ENCODE measurements at regions not wholly inside any gene's neighbourhood (a gene's known extent, or its start where the extent isn't known, plus 50 kb on each side); places are given as distances from the start of the nearest gene placed in this dataset.
"Not testable (repeated sequence)": the region's sequence is repeated elsewhere in the genome, so short reads cannot be mapped to it uniquely, and the experiment has no call there.

- no peak overlapping the region for H3K4me3 ChIP-seq
- H3K27me3 ChIP-seq, result no peaks in the 10 kb centered on the region
- no peaks in the 10 kb centered on the region for H3K9me3 ChIP-seq
- no peaks in the 10 kb centered on the region for H3K36me3 ChIP-seq
- no peak for DNase-seq
These were observed 77.0 kb upstream of the ESRRB start for GRCh38 chr14:76298896-76299295.

DNA sequence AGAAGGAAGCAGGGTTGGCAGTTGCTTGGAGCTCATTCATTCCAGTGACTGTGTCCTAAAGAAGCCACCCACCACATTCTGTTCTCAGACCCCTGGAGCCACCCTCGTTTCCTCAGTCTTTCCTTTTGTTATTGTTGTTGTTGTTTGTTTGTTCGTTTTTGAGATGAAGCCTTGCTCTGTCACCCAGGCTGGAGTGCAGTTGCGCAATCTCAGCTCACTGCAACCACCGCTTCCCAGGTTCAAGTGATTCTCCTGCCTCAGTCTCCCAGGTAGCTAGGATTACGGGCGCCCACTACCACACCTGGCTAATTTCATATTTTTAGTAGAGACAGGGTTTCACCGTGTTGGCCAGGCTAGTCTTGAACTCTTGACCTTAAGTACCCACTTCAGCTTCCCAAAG lies 72.7 kb upstream of the ESRRB start:
- H3K27me3 ChIP-seq, H3K4me3 ChIP-seq, DNase-seq, H3K36me3 ChIP-seq, H3K9me3 ChIP-seq: not testable (repeated sequence)

DNA sequence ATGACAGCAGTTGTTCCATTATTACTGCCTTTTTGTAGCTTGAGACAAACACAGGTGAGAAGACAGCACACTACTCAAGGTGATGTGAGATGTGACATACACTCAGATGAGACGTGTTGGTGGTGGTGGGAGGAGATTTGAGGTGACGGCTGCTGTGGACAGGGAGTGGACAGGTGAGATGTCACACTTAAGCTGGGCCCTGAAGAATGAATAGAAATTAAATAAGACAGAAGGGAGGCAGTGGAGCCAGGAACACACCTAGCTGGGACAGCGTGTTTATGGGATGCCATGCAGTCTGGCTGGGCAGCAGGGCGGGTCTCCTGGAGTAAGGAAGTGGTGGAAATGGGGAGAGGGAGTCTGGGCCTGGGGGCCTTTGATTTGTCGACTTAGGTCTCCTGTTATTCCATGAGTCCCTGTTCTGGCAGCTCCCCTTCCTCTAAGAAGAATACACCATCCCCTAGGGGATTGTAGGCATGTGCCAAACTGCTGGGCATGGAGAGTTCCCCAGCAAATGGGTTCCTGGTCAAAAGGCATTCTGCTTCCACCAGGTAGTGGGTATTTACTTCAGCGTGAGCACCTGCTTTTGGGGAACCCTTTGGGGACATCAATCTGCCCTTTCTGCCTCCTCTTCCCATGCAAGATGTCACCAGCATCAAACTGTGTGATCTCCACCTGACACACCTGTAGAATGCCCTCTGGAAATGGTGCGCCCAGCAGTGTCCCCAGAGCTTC lies 71.2 kb upstream of the ESRRB start:
- DNase-seq, result no peak
- Histone ChIP-seq H3K27me3 (no peaks in the 10 kb centered on the region), H3K9me3 (no peaks in the 10 kb centered on the region), H3K4me3 (no peak overlapping the region), H3K36me3 (no peaks in the 10 kb centered on the region)

DNA sequence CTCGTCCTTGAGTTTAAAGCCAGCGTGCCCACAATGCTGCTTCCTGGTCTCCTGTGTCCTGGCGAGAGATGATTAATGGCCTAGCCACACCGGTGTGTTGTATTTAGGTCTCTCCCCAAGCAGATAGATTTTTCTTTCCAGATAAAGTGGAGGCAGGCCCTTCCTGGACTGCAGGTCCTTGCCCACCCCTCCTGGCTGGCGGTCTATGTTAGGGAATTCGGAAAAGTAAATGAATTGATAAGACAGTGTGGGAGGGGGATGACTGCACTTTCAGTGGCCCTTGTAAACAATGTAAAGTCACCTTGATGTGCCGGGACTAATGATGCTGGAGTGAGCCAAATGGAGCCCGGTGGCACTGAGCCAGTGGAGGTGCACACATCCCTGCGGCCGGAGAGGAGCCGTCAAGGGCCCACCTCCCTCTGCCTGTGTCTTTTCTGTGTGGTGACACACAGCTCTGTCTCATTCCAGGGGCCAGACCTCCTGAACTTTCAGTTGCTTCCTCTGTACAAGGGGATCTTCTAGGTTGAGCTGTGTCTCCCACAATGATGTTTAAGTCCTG lies 70.6 kb upstream of the ESRRB start:
- DNase-seq, result no peak
- Histone ChIP-seq H3K4me3 (no peak overlapping the region), H3K27me3 (no peaks in the 10 kb centered on the region), H3K9me3 (no peaks in the 10 kb centered on the region), H3K36me3 (no peaks in the 10 kb centered on the region)

DNA sequence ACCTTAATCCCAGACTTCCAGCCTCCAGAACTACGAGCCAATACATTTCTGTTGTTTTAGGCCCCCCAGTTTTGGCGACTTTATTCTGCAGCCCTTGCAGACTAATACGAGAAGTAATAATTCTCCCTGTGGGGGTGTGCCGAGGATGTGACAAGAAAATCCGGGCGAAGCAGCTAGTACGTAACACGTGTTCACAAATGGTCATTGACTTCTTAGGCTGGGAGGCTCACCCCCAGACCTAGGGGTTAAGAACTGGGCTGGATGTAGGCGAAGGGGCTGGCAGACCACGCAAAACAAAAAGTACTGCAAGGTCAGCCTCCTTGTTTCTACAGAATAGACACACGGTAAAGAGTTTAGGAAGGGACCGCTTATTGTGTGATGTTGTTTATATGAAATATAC lies 69.8 kb upstream of the ESRRB start:
- DNase-seq, result no peak
- Histone ChIP-seq H3K4me3 (no peak overlapping the region), H3K27me3 (no peaks in the 10 kb centered on the region), H3K9me3 (no peaks in the 10 kb centered on the region), H3K36me3 (no peaks in the 10 kb centered on the region)

DNA sequence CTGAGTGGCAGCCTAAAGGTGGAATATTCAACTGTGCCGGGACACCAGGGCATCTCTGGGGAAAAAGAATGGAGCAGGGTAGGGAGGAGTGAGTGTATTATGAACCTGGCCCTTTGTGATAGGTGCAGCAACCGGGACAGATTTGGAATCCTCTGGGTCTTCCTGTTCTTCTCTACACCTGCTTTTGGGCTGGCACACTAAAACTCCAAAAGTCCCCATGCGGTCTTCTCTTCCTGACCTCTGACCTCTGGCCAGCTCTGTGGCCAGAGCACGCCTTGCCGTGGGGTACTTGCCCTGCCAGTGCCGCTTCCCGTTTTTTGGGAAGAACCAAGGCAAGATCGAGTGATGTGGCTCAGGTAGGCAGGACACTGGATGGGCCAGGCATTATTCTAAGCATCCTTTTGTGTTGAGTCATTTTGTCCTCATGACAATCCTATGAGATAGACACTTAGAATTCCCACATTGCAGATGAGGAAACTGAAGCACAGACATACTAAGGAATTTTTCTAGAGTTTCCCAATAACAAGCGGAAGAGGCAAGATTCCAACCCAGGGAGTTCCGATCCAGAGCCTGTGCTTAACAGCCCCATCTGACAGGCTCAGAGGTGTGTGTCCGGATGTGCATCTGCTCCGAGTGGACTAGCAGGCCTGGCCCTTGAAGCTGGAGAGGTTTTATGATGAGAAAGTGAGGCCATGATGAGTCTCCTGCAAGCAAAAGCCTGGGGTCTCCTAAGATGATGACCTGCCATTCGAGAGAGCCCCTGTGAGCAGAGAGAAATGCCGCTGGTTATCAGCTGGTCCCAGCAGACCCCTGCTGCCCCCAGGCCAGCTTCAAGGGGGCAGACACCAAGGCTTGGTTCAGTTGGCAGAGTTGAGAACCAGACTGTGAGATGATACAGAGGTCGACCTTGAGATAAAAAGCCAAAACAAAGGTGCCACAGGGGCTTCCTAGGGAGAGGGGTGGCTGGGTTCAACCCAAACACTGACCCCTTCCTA lies 67.9 kb upstream of the ESRRB start:
- Histone ChIP-seq H3K36me3 (no peaks in the 10 kb centered on the region), H3K27me3 (no peaks in the 10 kb centered on the region), H3K9me3 (no peaks in the 10 kb centered on the region), H3K4me3 (no peak overlapping the region)
- no peak for DNase-seq

- H3K4me3 ChIP-seq, result no peak overlapping the region
- H3K9me3 ChIP-seq, result no peaks in the 10 kb centered on the region
- no peaks in the 10 kb centered on the region for H3K36me3 ChIP-seq
- no peaks in the 10 kb centered on the region for H3K27me3 ChIP-seq
- DNase-seq, result no peak
These were observed 66.3 kb upstream of the ESRRB start for GRCh38 chr14:76309572-76310162.

- no peak overlapping the region for H3K4me3 ChIP-seq
- no peaks in the 10 kb centered on the region for H3K36me3 ChIP-seq
- no peak for DNase-seq
- H3K27me3 ChIP-seq, result no peaks in the 10 kb centered on the region
- no peaks in the 10 kb centered on the region for H3K9me3 ChIP-seq
These were observed 64.7 kb upstream of the ESRRB start for GRCh38 chr14:76311079-76311758.

DNA sequence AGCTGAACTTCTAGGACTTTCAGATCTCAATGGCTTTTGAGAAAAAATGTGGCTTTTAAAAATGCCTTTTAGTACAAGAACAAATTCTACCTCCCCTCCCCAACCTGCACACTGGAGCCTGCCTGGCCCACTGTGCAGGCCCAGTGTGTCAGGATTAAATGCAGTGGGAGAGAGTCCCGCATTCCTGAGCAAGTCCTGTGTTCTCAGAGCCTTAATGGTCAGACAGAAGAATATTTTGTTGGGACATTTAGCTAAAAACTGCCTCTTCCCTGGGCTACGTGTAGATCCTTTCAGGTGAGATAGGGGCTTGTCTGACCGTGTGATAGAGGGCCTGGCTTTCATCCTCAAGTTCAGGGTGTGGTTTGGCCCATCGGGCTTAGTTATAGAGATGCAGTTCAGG lies 63.1 kb upstream of the ESRRB start:
- no peak for DNase-seq
- H3K36me3 ChIP-seq, result no peaks in the 10 kb centered on the region
- H3K9me3 ChIP-seq, result no peaks in the 10 kb centered on the region
- no peak overlapping the region for H3K4me3 ChIP-seq
- H3K27me3 ChIP-seq, result no peaks in the 10 kb centered on the region

DNA sequence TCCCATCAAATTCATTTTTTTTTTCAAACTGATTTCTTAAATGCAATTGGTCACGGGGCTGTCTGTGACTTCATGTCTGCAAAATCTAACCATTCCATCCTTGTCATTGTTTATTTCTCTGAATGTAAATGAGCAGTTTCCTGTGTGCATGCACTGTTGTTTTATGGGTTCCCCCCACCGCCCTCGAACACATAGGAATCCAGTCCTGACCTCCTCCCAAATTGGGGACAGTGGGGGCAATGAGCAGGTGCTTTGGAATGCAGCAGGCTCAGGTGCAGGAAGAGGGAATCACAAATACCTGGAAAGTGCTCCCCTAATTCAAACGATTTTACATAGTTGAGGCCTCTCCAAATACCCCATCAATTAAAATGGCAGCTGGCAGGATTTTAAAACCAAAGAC lies 62.6 kb upstream of the ESRRB start:
- H3K9me3 ChIP-seq, result no peaks in the 10 kb centered on the region
- no peaks in the 10 kb centered on the region for H3K36me3 ChIP-seq
- H3K27me3 ChIP-seq, result no peaks in the 10 kb centered on the region
- H3K4me3 ChIP-seq, result no peak overlapping the region
- no peak for DNase-seq

DNA sequence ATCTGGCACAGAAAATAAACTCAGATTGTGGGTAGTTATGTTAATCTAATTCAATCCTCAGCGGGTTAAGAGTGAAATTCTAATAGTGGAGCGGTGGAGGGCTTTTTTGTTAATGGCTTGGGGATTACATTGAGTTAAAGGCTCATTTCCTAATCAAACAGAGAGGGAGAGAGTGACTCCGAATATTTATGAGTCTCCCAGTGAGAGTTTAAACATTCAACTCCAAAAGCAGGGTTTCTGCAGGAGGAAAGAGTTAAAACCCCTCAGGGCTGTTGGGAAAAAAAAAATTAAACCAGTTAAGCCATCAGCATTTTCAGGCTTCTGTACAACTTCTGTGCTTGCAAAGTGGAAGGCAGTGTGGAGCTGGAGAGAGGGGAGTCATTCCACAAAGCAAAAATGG lies 62.1 kb upstream of the ESRRB start:
- no peak for DNase-seq
- no peak overlapping the region for H3K4me3 ChIP-seq
- H3K27me3 ChIP-seq, result no peaks in the 10 kb centered on the region
- H3K9me3 ChIP-seq, result no peaks in the 10 kb centered on the region
- no peaks in the 10 kb centered on the region for H3K36me3 ChIP-seq

- Histone ChIP-seq H3K9me3 (no peaks in the 10 kb centered on the region), H3K4me3 (no peak overlapping the region), H3K36me3 (no peaks in the 10 kb centered on the region), H3K27me3 (no peaks in the 10 kb centered on the region)
- no peak for DNase-seq
These were observed 61.4 kb upstream of the ESRRB start for GRCh38 chr14:76314521-76315034.

DNA sequence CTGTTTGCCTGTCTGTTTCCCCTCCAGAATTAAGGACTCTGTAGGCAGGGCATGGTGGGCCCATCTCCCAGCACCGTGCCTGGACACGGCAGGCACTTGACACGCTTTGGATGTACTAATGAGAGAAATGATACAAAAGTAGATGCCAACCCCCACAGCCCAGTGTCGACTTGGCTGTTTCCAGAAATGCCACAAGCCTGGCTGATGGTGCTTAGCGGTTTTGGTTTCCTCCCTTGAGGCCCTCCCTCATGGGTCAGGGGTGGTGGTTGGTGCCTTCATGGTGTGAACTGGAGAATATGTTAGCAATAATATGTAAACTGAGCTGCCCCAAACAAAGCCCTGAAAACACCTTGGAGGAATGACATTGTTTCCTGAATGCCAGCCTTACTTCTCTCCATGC lies 55.5 kb upstream of the ESRRB start:
- Histone ChIP-seq H3K9me3 (no peaks in the 10 kb centered on the region), H3K4me3 (no peak overlapping the region), H3K36me3 (no peaks in the 10 kb centered on the region), H3K27me3 (no peaks in the 10 kb centered on the region)
- DNase-seq, result no peak

- DNase-seq, result no peak
- Histone ChIP-seq H3K36me3 (no peaks in the 10 kb centered on the region), H3K27me3 (no peaks in the 10 kb centered on the region), H3K4me3 (no peak overlapping the region), H3K9me3 (no peaks in the 10 kb centered on the region)
These were observed 55.0 kb upstream of the ESRRB start for GRCh38 chr14:76320975-76321374.

GRCh38 chr14:76322594-76323220 lies 53.2 kb upstream of the ESRRB start:
- DNase-seq, result no peak
- Histone ChIP-seq H3K9me3 (no peaks in the 10 kb centered on the region), H3K36me3 (no peaks in the 10 kb centered on the region), H3K27me3 (no peaks in the 10 kb centered on the region), H3K4me3 (no peak overlapping the region)
